ENCODE measurements at regions not wholly inside any gene's neighbourhood (a gene's known extent, or its start where the extent isn't known, plus 50 kb on each side); places are given as distances from the start of the nearest gene placed in this dataset.

GRCh38 chr4:187192266-187192665 lies 468.6 kb upstream of the FAT1 start:
- no peak for DNase-seq

- DNase-seq = no peak
Measured at GRCh38 chr4:187193141-187193540, 469.5 kb upstream of the FAT1 start.

- peak; percentile 12 for DNase-seq
Measured at GRCh38 chr4:187204389-187204918, 480.8 kb upstream of the FAT1 start.

- DNase-seq = no peak
Measured at GRCh38 chr4:187207931-187208330, 484.3 kb upstream of the FAT1 start.

GRCh38 chr4:187208651-187209050 lies 485.0 kb upstream of the FAT1 start:
- no peak for DNase-seq

- DNase-seq = peak; percentile 35
Measured at GRCh38 chr4:187209921-187210613, 486.4 kb upstream of the FAT1 start.

- DNase-seq = no peak
Measured at GRCh38 chr4:187212446-187213080, 488.9 kb upstream of the FAT1 start.

- no peak for DNase-seq
Measured at GRCh38 chr4:187215438-187215837, 491.8 kb upstream of the FAT1 start.

- no peak for DNase-seq
Measured at GRCh38 chr4:187218705-187219245, 495.1 kb upstream of the FAT1 start.

- DNase-seq = no peak
Measured at GRCh38 chr4:187224560-187224959, 500.9 kb upstream of the FAT1 start.

GRCh38 chr4:187227907-187228704 lies 504.4 kb upstream of the FAT1 start:
- no peak for DNase-seq

GRCh38 chr4:187232196-187232595 lies 508.5 kb upstream of the FAT1 start:
- no peak for DNase-seq

GRCh38 chr4:187232796-187233195 lies 509.1 kb upstream of the FAT1 start:
- no peak for DNase-seq

GRCh38 chr4:187235456-187236170 lies 512.0 kb upstream of the FAT1 start:
- no peak for DNase-seq

GRCh38 chr4:187236209-187236890 lies 512.7 kb upstream of the FAT1 start:
- peak; percentile 90 for DNase-seq

- DNase-seq = no peak
Measured at GRCh38 chr4:187238646-187239045, 515.0 kb upstream of the FAT1 start.

- peak; percentile 10 for DNase-seq
Measured at GRCh38 chr4:187251896-187252295, 528.2 kb upstream of the FAT1 start.

- no peak for DNase-seq
Measured at GRCh38 chr4:187256897-187257296, 533.2 kb upstream of the FAT1 start.

- DNase-seq = no peak
Measured at GRCh38 chr4:187258651-187259401, 535.2 kb upstream of the FAT1 start.

GRCh38 chr4:187268940-187269339 lies 545.3 kb upstream of the FAT1 start:
- no peak for DNase-seq

GRCh38 chr4:187270154-187270553 lies 546.5 kb upstream of the FAT1 start:
- DNase-seq = no peak

All from fibroblast of upper back skin (primary cell).